Hepatic stellate cell (primary cell): ENCODE measurements at regions not wholly inside any gene's neighbourhood (a gene's known extent, or its start where the extent isn't known, plus 50 kb on each side); places are given as distances from the start of the nearest gene placed in this dataset.
A peak's percentile ranks its signal among the peaks of the same experiment; 100 is the strongest.

ENCODE experiments used
- DNase-seq: peaks from one replicate; pipeline ENCODE4 v3.0.0; 2011; ENCODE audit warnings: low spot score

DNA sequence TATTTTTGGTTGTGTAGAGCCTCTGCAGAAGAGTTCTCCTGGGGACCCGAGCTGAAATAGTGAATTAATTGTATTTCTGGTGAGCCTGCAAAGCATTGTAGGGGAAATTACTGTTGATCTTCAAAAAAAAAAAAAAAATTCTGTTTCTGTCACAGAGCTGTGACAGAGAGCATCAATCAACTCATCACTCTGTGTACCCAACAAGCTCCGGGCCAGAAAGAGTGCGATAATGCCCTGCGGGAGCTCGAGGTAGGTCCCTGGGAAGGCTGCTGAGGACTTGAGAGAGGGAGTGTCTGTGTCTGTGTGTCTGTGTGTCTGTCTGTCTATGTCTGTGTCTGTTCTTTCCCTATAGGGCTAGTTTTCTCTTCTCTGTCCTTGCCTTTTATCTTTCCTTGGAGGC, 294.4 kb upstream of the TPM1 start:
- DNase-seq: no peak

DNA sequence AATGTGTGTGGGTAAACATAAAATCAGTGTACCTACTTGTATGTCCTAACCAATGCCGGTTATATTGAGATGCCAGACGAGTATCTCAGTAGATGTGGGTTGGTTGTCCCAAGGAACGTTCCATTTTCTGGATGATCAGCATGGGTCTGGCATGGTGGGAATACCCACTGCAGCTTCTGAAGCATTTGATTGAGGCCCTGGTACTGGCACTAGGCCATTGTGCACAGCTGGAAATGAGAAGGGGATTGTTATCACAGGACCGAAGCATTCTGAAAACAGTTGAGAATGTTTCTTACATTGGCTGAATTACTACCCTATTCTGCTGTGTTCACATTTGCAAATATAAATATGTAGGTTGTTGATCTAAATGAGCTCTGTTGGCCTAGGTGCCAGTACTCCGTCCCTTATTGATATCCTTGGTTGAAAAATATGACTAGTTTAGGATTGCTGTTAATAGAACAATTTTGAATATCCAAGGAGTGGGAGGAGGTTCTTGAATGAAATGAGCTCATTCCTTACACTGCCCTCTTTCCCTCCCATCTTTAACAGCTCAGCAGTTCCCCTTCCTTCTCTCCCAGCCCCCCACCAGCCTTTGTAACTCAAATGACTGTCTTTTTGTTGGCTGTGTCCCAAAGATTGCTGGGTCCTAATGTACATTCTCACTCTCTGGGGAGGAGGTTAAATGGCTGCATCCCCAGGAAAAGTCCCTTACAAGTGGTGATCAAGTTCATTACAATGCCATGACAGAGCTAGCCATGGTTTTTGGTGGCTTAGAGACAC, 293.3 kb upstream of the TPM1 start:
- no peak for DNase-seq

- DNase-seq: no peak
Observed at GRCh38 chr15:62750471-62750870, 292.1 kb upstream of the TPM1 start.

- DNase-seq: peak; percentile 50
Observed at GRCh38 chr15:62752657-62753517, 289.7 kb upstream of the TPM1 start.

GRCh38 chr15:62753518-62754221, 288.9 kb upstream of the TPM1 start:
- no peak for DNase-seq

DNA sequence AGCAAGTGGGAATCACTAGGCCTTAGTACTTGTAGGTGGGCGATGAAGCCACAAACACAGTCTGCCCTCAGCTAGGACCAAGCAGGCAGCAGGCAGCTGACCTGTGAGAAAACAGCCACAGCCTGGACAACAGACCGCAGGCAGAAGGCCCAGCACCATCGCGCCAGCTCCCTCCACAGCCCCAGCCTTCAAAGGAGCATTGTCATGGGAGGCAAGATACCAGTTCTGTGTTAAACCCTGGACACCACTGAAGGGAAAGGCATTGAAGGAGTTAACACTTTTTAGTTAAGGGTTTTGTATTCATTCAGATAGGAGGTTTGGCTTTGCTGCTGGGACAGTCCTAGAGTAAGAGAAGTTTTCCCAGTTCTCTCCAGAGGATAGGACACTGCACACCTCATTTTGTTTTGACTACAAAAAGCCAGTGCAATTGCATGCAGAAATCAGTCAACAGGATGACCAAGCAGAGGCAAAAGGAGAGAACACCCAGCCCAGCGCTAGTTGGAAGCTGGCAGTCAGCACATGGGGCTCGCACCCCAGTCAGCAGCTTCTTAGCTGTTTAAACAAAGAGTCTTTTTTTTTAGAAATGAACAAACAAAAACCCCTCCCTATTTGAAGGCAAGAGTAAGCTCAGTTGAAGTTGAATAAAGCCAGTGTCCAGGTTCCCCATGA, 286.1 kb upstream of the TPM1 start:
- no peak for DNase-seq

DNA sequence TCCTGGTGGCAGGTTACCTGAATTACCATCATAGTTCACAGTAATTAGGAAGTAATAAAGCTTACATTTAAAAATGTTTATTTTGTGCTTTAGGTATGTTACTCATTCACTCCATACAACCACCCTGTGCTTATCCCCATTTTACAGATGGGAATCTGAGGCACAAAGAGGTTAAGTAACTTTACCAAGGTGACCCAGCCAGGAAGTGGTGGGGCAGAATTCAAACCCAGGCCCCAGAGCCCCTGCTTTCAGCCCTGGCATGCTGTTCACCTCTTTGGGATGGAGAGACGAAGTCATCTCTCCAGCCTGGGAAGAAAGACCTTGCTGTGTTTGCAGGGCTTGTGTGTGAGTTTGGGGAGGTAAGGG, 285.6 kb upstream of the TPM1 start:
- no peak for DNase-seq

DNA sequence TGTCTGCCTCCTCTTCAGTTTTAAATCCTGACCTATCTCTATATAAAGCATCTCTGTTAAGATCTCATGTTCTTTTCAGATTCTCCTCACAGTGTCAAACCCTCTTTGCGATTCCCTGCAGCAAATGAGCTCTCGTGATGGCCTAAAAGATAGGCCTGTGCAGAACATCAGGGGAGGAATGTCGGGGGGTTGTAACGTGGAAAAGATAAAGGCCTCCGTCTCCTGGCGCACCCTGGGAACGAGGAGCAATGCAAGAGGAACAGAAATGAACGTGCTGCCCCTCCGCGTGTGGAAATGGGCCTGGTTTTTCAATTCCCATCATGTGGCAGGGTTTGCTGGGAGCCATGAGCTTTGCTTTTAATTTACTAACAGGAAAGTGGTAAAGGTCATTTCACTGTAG, 285.0 kb upstream of the TPM1 start:
- DNase-seq: no peak

DNA sequence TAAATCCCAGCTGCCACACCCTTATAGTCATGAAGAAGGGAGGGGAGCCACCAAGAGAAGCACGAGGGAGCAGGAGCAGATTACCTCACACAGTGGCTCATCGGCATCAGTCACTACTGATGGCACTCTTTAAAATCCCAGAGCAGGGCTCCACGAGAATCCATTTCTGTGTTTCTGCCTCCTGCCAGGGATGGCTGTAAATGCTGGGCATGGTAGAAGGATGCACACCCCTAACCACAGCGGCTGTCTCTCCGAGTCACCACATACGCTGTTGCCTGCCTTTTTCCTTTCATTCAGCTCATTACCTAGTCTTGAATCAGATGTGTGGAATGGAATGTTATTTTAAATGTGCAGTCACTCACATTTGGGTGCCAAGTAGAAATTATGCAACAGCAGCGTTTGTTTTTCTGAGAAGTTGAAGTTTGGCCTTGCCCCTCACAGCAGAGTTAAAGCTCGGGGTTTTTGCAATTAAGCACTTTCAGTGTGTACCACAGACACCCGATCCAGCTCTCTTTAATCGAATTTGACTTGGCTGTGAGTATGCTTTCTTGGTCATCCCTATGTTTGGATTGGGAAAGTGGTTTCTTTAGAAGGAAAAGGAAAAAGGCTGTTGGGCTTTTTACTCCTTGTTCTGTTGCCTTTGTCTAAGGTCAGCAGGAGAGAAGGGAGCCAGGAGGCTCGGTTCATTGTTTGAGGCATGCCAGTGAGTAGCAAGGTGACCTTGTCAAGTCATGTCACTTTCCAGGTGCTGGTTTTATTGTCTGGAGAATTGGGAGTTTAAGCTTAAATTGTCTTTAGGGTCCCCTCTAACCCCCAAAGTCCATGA, 284.2 kb upstream of the TPM1 start:
- DNase-seq: peak; percentile 71

GRCh38 chr15:62758952-62759349, 283.6 kb upstream of the TPM1 start:
- DNase-seq: no peak

- DNase-seq: no peak
Observed at GRCh38 chr15:62760538-62760937, 282.0 kb upstream of the TPM1 start.

- DNase-seq: no peak
Observed at GRCh38 chr15:62765916-62766315, 276.6 kb upstream of the TPM1 start.

- DNase-seq: no peak
Observed at GRCh38 chr15:62766599-62766998, 275.9 kb upstream of the TPM1 start.

DNA sequence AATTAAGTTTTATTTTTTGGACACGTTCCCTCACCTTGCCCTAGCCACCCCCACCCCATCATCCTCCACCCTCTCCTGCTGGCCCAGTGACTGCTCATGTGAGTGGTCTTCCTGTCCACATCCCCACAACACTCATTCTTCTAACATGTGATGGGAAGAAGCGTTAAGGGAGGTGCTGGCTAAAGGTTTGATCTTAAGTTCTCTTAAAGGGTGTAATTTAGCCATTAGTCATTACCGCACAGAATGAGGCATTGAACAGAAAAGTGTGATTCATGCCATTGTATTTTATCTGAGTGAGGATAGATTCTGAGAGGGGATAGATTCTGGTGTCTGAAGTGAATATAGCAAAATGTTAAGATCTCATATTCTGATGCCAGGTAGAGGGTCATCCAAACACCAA, 272.9 kb upstream of the TPM1 start:
- DNase-seq: no peak

GRCh38 chr15:62770111-62770660, 272.4 kb upstream of the TPM1 start:
- DNase-seq: no peak

GRCh38 chr15:62770752-62771151, 271.8 kb upstream of the TPM1 start:
- peak; percentile 38 for DNase-seq

GRCh38 chr15:62771234-62771633, 271.3 kb upstream of the TPM1 start:
- DNase-seq: no peak

DNA sequence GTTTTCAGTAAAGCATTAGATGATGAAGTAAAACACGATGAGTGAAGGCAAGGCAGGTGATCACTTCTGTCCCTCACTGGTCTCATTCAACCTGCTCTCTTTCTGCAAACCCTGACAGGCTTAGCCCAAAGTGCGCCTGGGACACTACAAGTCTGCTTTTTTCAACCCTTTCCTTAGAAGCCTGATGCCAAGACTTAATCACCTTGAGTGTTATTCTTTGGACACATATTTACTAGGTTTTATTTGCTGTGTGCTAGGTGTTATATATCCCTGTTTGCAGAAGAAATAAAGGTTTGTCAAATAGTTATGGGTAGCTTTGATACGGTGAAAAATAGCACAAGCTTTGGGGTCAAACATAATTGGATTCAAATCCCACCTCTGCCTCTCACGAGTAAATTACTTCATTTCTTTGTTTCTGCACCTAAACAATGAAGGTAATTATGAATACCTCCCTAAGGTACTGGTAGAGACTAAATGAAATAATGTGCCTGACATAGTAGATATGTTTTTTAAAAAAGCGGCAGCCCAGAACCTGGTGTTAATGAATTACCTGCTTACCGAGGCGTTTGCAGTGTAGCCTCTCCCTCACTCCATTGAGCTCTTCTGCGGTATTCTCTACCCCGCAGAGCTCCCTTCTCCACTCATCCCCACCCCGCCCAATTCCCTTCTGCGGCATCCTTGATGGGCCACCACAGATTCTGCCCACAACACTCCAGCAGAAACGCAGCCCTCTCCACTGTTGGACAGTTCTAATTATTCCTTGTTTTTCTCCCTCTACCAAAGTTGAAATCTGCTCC, 269.0 kb upstream of the TPM1 start:
- DNase-seq: no peak

- DNase-seq: no peak
Observed at GRCh38 chr15:62775932-62776331, 266.6 kb upstream of the TPM1 start.

DNA sequence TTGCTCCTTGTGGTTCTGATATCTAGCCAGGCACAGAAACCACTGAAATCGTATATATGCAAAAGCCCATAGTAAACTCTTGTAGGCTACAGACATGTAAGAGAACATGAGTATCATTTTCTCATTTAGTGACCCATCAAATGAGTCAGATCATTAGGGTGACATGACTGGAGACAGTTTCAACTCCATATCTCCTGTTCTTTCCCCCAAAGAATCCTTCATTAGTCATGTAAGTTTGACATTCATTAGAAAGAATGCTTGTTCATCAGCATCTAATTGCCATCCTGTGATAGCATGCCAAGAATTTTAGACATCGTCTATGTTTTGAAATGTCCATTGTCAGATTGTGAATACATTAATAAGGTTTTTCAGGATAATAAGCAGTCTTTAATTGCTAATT, 264.9 kb upstream of the TPM1 start:
- no peak for DNase-seq
